WERI-Rb-1 (cell line): ENCODE measurements at regions not wholly inside any gene's neighbourhood (a gene's known extent, or its start where the extent isn't known, plus 50 kb on each side); places are given as distances from the start of the nearest gene placed in this dataset.
"Not testable (repeated sequence)": the region's sequence is repeated elsewhere in the genome, so short reads cannot be mapped to it uniquely, and the experiment has no call there.

ENCODE experiments used
- DNase-seq: peaks from one replicate; pipeline ENCODE4 v3.0.0-alpha.2; 2020
- H3K27ac ChIP-seq: fragments of 250-450 bp; sonication (Bioruptor Pico); 2 replicates; pipeline ENCODE4 v1.5.1; 2020; ENCODE audit warnings: mild to moderate bottlenecking, moderate library complexity
- H3K27me3 ChIP-seq: fragments of 250-450 bp; sonication (Bioruptor Pico); 2 replicates; pipeline ENCODE4 v1.5.1; 2021; ENCODE audit warnings: mild to moderate bottlenecking, low read depth, moderate library complexity; ENCODE audit not compliant: insufficient read depth, severe bottlenecking
- H3K36me3 ChIP-seq: fragments of 250-450 bp; sonication (Bioruptor Pico); 2 replicates; pipeline ENCODE4 v1.5.1; 2020; ENCODE audit warnings: mild to moderate bottlenecking, moderate library complexity
- H3K4me3 ChIP-seq: 2 replicates; pipeline ENCODE4 v1.5.1; 2011; ENCODE audit warnings: low read depth, mild to moderate bottlenecking, control low read depth, low read length
- H3K9me3 ChIP-seq: fragments of 250-450 bp; sonication (Bioruptor Pico); 2 replicates; pipeline ENCODE4 v1.5.1; 2021; ENCODE audit warnings: mild to moderate bottlenecking, moderate library complexity; ENCODE audit not compliant: severe bottlenecking
- TF ChIP-seq, protein P1 (sequence below): IDR thresholded peaks from 2 replicates; pipeline ENCODE4 v1.5.1; 2011; ENCODE audit warnings: low read depth, mild to moderate bottlenecking, control low read depth, inconsistent platforms, low read length

- Histone ChIP-seq H3K36me3 (no peaks in the 10 kb centered on the region), H3K27me3 (peaks cover 34% of the 10 kb centered on the region), H3K4me3 (no peak overlapping the region), H3K27ac (no peak overlapping the region), H3K9me3 (no peaks in the 10 kb centered on the region)
- TF ChIP-seq, protein P1, sequence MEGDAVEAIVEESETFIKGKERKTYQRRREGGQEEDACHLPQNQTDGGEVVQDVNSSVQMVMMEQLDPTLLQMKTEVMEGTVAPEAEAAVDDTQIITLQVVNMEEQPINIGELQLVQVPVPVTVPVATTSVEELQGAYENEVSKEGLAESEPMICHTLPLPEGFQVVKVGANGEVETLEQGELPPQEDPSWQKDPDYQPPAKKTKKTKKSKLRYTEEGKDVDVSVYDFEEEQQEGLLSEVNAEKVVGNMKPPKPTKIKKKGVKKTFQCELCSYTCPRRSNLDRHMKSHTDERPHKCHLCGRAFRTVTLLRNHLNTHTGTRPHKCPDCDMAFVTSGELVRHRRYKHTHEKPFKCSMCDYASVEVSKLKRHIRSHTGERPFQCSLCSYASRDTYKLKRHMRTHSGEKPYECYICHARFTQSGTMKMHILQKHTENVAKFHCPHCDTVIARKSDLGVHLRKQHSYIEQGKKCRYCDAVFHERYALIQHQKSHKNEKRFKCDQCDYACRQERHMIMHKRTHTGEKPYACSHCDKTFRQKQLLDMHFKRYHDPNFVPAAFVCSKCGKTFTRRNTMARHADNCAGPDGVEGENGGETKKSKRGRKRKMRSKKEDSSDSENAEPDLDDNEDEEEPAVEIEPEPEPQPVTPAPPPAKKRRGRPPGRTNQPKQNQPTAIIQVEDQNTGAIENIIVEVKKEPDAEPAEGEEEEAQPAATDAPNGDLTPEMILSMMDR, result no peak
- no peak for DNase-seq
These were observed 256.2 kb upstream of the DDHD1 start for GRCh38 chr14:53409289-53409688.

GRCh38 chr14:53408175-53408879, 255.2 kb upstream of the DDHD1 start:
- Histone ChIP-seq H3K36me3 (no peaks in the 10 kb centered on the region), H3K4me3 (no peak overlapping the region), H3K27me3 (peaks cover 40% of the 10 kb centered on the region), H3K27ac (no peak overlapping the region), H3K9me3 (no peaks in the 10 kb centered on the region)
- TF ChIP-seq, protein P1, result no peak
- DNase-seq, result no peak

DNA sequence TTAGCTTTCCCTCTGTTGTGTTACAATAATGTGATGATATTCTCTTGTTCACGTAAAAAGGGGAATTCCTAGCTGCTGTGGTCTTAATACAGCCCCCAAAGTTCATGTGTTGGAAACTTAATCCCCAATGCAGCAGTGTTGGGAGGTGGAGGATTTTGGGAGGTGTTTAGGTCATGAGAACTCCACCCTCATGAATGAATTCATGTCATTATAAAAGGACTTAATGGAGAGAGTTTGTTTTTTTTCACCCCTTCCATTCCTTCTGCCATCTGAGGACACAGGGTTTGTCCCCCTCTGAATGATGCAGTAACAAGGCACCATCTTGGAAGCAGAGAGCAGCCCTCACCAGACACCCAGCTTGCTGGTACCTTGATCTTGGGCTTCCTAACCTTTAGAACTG, 253.4 kb upstream of the DDHD1 start:
- TF ChIP-seq, protein P1, result no peak
- no peak for DNase-seq
- Histone ChIP-seq H3K27ac (no peak overlapping the region), H3K4me3 (no peak overlapping the region), H3K27me3 (peaks cover 45% of the 10 kb centered on the region), H3K9me3 (no peaks in the 10 kb centered on the region), H3K36me3 (no peaks in the 10 kb centered on the region)

DNA sequence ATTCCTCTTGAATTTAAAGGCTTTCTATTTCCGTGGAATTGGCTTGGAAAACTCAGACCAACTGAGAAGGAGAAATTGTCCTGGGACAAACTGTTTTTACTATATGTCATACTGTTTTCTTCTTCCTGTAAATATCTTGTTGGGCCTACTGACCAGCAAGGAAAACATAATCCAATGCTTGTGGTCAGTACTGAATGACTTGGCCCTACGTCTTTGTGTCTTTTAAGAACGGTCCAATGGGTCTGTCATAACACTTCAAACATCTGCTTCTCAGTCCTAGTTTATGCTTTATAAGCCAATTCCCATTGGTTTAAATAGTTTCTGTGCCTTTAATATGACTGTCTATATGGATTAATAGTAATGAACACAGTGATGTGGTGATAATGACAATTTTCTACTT, 248.5 kb upstream of the DDHD1 start:
- TF ChIP-seq, protein P1, result no peak
- H3K27me3 ChIP-seq, result peaks cover 58% of the 10 kb centered on the region
- H3K9me3 ChIP-seq, result no peaks in the 10 kb centered on the region
- no peak for DNase-seq
- H3K36me3 ChIP-seq, result no peaks in the 10 kb centered on the region
- no peak overlapping the region for H3K27ac ChIP-seq
- H3K4me3 ChIP-seq, result no peak overlapping the region

- no peaks in the 10 kb centered on the region for H3K36me3 ChIP-seq
- H3K27me3 ChIP-seq, result peaks cover 49% of the 10 kb centered on the region
- H3K27ac ChIP-seq, result no peak overlapping the region
- peaks cover 11% of the 10 kb centered on the region for H3K9me3 ChIP-seq
- no peak for DNase-seq
- H3K4me3 ChIP-seq, result no peak overlapping the region
- TF ChIP-seq, protein P1, result no peak
These were observed 245.9 kb upstream of the DDHD1 start for GRCh38 chr14:53399057-53399456.

DNA sequence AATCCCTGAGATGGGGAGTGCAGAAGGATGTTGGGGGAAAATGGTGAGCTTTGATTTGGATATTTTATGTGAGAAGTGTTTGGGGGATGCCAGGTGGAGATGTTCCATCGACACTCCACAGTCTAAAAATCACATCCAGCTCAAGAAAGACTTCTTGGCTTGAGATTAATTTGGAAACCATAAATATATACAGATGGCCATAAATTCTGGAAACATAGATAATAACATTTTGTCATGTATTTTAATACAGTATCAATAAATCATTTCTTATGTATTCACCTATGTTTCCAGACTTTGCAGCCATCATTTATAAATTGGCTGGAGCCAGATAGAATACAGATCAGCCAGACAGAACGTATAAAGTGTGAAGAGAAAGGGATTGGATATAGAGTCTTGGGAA, 245.5 kb upstream of the DDHD1 start:
- TF ChIP-seq, protein P1, result no peak
- no peak for DNase-seq
- H3K4me3 ChIP-seq, result no peak overlapping the region
- no peaks in the 10 kb centered on the region for H3K36me3 ChIP-seq
- no peak overlapping the region for H3K27ac ChIP-seq
- H3K27me3 ChIP-seq, result peaks cover 47% of the 10 kb centered on the region
- peaks cover 11% of the 10 kb centered on the region for H3K9me3 ChIP-seq

DNA sequence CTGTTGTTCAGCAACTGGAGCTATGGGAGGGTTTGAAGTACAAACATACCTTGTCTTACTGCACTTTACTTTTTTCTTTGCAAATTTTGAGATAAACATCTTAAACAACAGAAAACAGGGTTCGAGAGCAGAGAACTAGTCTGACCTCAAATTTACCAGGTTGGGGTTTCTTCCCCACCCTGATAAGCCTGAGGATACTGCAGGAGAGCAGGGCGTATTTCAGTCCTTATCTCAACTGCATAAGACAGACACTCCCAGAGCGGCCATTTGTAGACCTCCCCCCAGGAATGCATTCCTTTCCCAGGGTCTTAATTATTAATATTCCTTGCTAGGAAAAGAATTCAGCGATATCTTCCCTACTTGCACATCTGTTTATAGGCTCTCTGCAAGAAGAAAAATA, 242.1 kb upstream of the DDHD1 start:
- not testable (repeated sequence) for H3K36me3 ChIP-seq, H3K27ac ChIP-seq, H3K4me3 ChIP-seq, DNase-seq
- Histone ChIP-seq H3K27me3 (peaks cover 43% of the 10 kb centered on the region), H3K9me3 (peaks cover 11% of the 10 kb centered on the region)
